Peyer's patch (tissue), 4 donors: ENCODE measurements at regions not wholly inside any gene's neighbourhood (a gene's known extent, or its start where the extent isn't known, plus 50 kb on each side); places are given as distances from the start of the nearest gene placed in this dataset.

Experiments
- POLR2A ChIP-seq, 2 donors: fragments of 450-650 bp; IDR thresholded peaks; one replicate each; pipeline ENCODE4 v1.5.1; 2017; ENCODE audit warnings: antibody characterized with exemption in 2 of 2, mild to moderate bottlenecking in 2 of 2, moderate library complexity in 2 of 2
- TF ChIP-seq, protein P1 (sequence below), 6 experiments: fragments of 450-650 bp in 4 of 6; fragments of 200-600 bp in 2 of 6; sonication (generic) in 1 of 6; IDR thresholded peaks; one replicate each; pipeline ENCODE4 v1.5.1; 2017 to 2019; ENCODE audit warnings: antibody characterized with exemption in 6 of 6, mild to moderate bottlenecking in 3 of 6, moderate library complexity in 1 of 6

DNA sequence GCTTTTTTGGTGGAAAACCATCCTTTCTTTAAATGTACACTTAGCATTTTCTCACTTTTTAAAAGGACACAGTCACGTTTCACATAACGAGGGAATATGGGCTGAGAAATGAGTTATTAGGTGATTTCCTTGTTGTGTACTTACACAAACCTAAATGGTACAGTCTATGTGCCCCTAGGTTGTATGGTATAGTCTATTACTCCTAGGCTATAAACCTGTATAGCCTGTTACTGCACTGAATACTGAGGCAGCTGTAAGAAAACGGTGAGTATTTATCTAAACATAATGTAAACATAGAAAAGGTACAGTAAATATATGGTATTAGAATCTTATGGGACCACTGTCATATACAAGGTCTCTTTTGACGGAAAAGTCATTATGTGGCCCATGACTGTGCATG lies 913.5 kb upstream of the GHITM start:
- TF ChIP-seq, protein P1, sequence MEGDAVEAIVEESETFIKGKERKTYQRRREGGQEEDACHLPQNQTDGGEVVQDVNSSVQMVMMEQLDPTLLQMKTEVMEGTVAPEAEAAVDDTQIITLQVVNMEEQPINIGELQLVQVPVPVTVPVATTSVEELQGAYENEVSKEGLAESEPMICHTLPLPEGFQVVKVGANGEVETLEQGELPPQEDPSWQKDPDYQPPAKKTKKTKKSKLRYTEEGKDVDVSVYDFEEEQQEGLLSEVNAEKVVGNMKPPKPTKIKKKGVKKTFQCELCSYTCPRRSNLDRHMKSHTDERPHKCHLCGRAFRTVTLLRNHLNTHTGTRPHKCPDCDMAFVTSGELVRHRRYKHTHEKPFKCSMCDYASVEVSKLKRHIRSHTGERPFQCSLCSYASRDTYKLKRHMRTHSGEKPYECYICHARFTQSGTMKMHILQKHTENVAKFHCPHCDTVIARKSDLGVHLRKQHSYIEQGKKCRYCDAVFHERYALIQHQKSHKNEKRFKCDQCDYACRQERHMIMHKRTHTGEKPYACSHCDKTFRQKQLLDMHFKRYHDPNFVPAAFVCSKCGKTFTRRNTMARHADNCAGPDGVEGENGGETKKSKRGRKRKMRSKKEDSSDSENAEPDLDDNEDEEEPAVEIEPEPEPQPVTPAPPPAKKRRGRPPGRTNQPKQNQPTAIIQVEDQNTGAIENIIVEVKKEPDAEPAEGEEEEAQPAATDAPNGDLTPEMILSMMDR (IDR thresholded peaks at IDR 0.05): no peak
- TF ChIP-seq POLR2A (IDR thresholded peaks at IDR 0.05): no peak
